Breast epithelium (tissue), 4 donors: ENCODE measurements at regions not wholly inside any gene's neighbourhood (a gene's known extent, or its start where the extent isn't known, plus 50 kb on each side); places are given as distances from the start of the nearest gene placed in this dataset.

Source experiments
- DNase-seq, 2 donors: peaks; one replicate each; pipeline ENCODE4 v3.0.0-alpha.2; 2019; ENCODE audit warnings: low spot score in 2 of 2
- H3K27ac ChIP-seq, 2 donors: fragments of 200-600 bp; sonication (generic) in 1 of 2; one replicate each; pipeline ENCODE4 v1.5.1; 2016 to 2019; ENCODE audit warnings: mild to moderate bottlenecking in 1 of 2
- H3K27me3 ChIP-seq, 2 donors: fragments of 200-600 bp; sonication (generic) in 1 of 2; one replicate each; pipeline versions ENCODE4 v1.5.1 to v1.6.0; 2017 to 2019; ENCODE audit warnings: control low read depth in 1 of 2, mild to moderate bottlenecking in 1 of 2
- H3K36me3 ChIP-seq: fragments of 200-600 bp; one replicate; pipeline ENCODE4 v1.5.1; 2019
- H3K4me1 ChIP-seq, 2 donors: fragments of 200-600 bp; sonication (generic); one replicate each; pipeline ENCODE4 v1.5.1; 2016 to 2019; ENCODE audit warnings: control low read depth in 1 of 2
- H3K4me3 ChIP-seq, 3 donors: fragments of 200-600 bp; sonication (generic); 1 replicate in 2 of 3; 2 replicates in 1 of 3; pipeline ENCODE4 v1.5.1; 2016 to 2019; ENCODE audit warnings: mild to moderate bottlenecking in 3 of 3, moderate library complexity in 2 of 3
- H3K9me3 ChIP-seq, 2 donors: fragments of 200-600 bp; sonication (generic) in 1 of 2; one replicate each; pipeline ENCODE4 v1.5.1; 2016 to 2019; ENCODE audit warnings: control low read depth in 1 of 2
- CTCF ChIP-seq, 3 donors: fragments of 450-650 bp; IDR thresholded peaks; one replicate each; pipeline ENCODE4 v1.5.1; 2016 to 2017; ENCODE audit warnings: antibody characterized with exemption in 3 of 3, mild to moderate bottlenecking in 3 of 3, moderate library complexity in 3 of 3
- POLR2A ChIP-seq: fragments of 450-650 bp; IDR thresholded peaks from one replicate; pipeline ENCODE4 v1.6.1; 2016; ENCODE audit warnings: antibody characterized with exemption, mild to moderate bottlenecking, moderate library complexity
- POLR2AphosphoS5 ChIP-seq, 3 donors: sonication (generic); formaldehyde crosslinking; IDR thresholded peaks; one replicate each; pipeline ENCODE4 v1.6.1; 2017; ENCODE audit warnings: antibody characterized with exemption in 3 of 3
- intact Hi-C: fragments of 100-400 bp; cut with DNase I; formaldehyde crosslinking; loops from one replicate; pipeline ENCODE4 v1.15.1; 2023; ENCODE audit warnings: low total_unique reads

DNA sequence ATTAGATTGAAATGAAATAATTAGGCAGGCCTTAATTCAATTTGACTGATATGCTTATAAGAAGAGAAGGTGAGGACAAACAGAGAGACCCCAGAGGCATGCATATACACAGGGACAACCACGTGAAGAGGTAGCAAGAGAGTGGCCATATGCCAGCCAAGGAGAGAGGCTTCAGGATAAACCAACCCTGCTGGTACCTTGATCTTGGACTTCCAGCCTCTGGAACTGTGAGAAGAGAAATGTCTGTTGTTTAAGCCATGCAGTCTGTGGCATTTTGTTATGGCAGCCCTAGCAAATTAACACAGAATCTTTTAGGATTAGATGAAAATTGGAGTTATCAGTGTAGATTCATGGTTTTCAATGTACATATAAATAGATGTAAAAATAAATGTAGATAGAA is 120.1 kb downstream of the KCTD15 start:
- DNase-seq = no peak
- intact Hi-C loops = no loop called here
- Histone ChIP-seq H3K27ac (no peak overlapping the region), H3K36me3 (no peaks in the 10 kb centered on the region), H3K9me3 (peaks cover 0 to 3% of the 10 kb centered on the region in 2 donors), H3K27me3 (no peaks in the 10 kb centered on the region), H3K4me1 (no peaks in the 10 kb centered on the region), H3K4me3 (no peak overlapping the region)
- TF ChIP-seq POLR2AphosphoS5 (IDR thresholded peaks at IDR 0.05) = no peak
- no peak for TF ChIP-seq CTCF (IDR thresholded peaks at IDR 0.05)
- no peak for TF ChIP-seq POLR2A

DNA sequence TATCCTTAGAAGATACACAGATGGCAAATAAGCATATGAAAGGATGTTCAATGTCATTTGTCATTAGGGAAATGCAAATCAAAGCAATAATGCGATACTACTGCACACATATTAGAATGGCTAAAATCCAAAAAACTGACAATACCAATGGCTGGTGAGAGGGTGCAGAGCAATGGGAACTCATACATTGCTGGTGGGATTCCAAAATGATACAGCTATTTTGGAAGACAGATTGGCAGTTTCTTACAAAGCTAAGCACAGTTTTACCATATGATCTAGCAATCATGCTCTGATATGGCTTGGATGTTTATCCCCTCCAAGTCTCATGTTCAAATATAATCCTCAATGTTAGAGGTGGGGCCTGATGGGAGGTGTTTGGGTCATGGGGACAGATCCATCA is 122.6 kb downstream of the KCTD15 start:
- Histone ChIP-seq H3K4me1 (no peaks in the 10 kb centered on the region), H3K9me3 (peaks cover 0 to 3% of the 10 kb centered on the region in 2 donors), H3K4me3 (no peak overlapping the region), H3K27ac (no peak overlapping the region), H3K36me3 (no peaks in the 10 kb centered on the region), H3K27me3 (no peaks in the 10 kb centered on the region)
- no peak for DNase-seq
- intact Hi-C loops = no loop called here
- TF ChIP-seq CTCF (IDR thresholded peaks at IDR 0.05) (no peak), POLR2A (no peak), POLR2AphosphoS5 (IDR thresholded peaks at IDR 0.05) (no peak)

DNA sequence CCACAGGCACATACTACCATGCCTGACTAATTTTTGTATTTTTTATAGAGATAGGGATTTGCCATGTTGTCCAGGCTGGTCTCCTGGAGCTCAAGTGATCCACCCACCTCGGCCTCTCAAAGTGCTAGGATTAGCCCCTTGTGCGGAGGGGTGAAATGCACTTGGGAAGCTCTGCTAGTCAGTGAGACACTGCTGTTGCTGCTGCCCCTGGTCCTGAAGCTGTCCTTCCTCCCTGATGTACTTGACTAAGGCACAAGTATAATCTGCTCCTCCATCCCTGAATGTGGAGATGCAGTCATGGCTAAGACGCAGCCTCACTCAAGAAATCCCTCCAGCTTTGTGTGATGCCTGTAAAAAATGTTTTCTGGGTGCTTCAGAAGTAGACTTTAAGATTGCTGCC is 124.5 kb downstream of the KCTD15 start:
- DNase-seq = no peak
- H3K36me3 ChIP-seq = no peaks in the 10 kb centered on the region
- no peaks in the 10 kb centered on the region for H3K4me1 ChIP-seq
- intact Hi-C loops = no loop called here
- H3K4me3 ChIP-seq = no peak overlapping the region
- no peaks in the 10 kb centered on the region for H3K27me3 ChIP-seq
- peaks cover 0 to 3% of the 10 kb centered on the region in 2 donors for H3K9me3 ChIP-seq
- TF ChIP-seq POLR2A (no peak), CTCF (IDR thresholded peaks at IDR 0.05) (no peak), POLR2AphosphoS5 (IDR thresholded peaks at IDR 0.05) (no peak)
- H3K27ac ChIP-seq = no peak overlapping the region

DNA sequence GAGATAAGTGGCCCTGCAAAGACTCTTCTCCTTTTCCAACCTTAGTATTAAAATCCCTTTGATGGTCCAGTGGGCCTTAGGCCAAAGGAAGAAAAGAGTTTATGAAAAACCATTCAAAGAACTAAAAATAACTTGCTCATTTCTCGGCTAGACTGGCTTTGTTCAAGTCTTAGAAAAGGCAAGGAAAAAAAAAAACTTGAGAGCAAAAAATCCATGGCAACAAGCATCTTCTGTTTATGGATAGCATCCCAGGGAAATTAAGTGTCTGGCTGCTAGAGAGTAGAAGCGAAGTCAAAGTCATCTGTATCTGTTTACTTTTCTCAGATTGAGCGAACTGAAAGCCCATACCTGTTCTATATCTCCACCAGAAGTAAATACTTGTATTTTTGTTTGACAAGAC is 129.6 kb downstream of the KCTD15 start:
- Histone ChIP-seq H3K27ac (no peak overlapping the region), H3K4me3 (no peak overlapping the region), H3K36me3 (no peaks in the 10 kb centered on the region), H3K4me1 (no peaks in the 10 kb centered on the region), H3K27me3 (no peaks in the 10 kb centered on the region), H3K9me3 (no peaks in the 10 kb centered on the region)
- intact Hi-C loops = no loop called here
- no peak for DNase-seq
- no peak for TF ChIP-seq POLR2AphosphoS5 (IDR thresholded peaks at IDR 0.05)

- H3K27me3 ChIP-seq = no peaks in the 10 kb centered on the region
- DNase-seq = no peak
- H3K9me3 ChIP-seq = no peaks in the 10 kb centered on the region
- no peak overlapping the region for H3K4me3 ChIP-seq
- intact Hi-C loops = no loop called here
- H3K36me3 ChIP-seq = no peaks in the 10 kb centered on the region
- no peak for TF ChIP-seq POLR2AphosphoS5 (IDR thresholded peaks at IDR 0.05)
- no peak for TF ChIP-seq POLR2A
- no peak for TF ChIP-seq CTCF (IDR thresholded peaks at IDR 0.05)
- H3K4me1 ChIP-seq = no peaks in the 10 kb centered on the region
- H3K27ac ChIP-seq = no peak overlapping the region
Measured at GRCh38 chr19:33927789-33928457, 131.3 kb downstream of the KCTD15 start.
